HepG2 (cell line): ENCODE measurements at regions not wholly inside any gene's neighbourhood (a gene's known extent, or its start where the extent isn't known, plus 50 kb on each side); places are given as distances from the start of the nearest gene placed in this dataset.

Experiments used
- ATAC-seq: fragments of 200-7000 bp; cut with Tn5 transposase; 3 replicates; pipeline ENCODE4 v1.9.1; 2020; ENCODE audit warnings: mild to moderate bottlenecking, moderate library complexity
- BruUV-seq: library from RNA; stranded (reverse); fragments of 400-500 nt; replicated peaks from 2 replicates; lab custom pipeline; 2021; lab: Mats Ljungman, UMichigan
- CTCF ChIA-PET: fragments of 300-600 bp; formaldehyde crosslinking; extraction: SDS; loops from one replicate; lab custom pipeline; 2021; ENCODE audit warnings: low total read pairs, inconsistent platforms, low intra/inter-chr PET ratio; lab: Yijun Ruan, JAX
- POLR2A ChIA-PET: fragments of 350-600 bp; sonication (Branson Sonifier 250); formaldehyde crosslinking; loops from one replicate; lab custom pipeline; 2020; ENCODE audit warnings: antibody characterized with exemption, inconsistent platforms; lab: Yijun Ruan, JAX
- DNase-seq: peaks from one replicate; pipeline ENCODE4 v3.0.0-alpha.2; 2015; ENCODE audit warnings: low spot score
- FAIRE-seq: peaks from 3 replicates; lab custom pipeline; 2011; peaks lifted over from hg19 to GRCh38; lab: Jason Lieb, UNC
- H2AFZ ChIP-seq: one replicate; pipeline ENCODE4 v1.6.1; 2011; ENCODE audit warnings: low read length, inconsistent platforms
- H3K27ac ChIP-seq: fragments of 300-600 bp; 3 replicates; pipeline ENCODE4 v1.8.0; 2011; ENCODE audit warnings: mixed run types, mild to moderate bottlenecking, mixed read lengths, low read length, inconsistent platforms; ENCODE audit not compliant: insufficient read depth; ENCODE audit errors: extremely low read length
- H3K27me3 ChIP-seq, 2 experiments: fragments of 200-600 bp in 1 of 2; 2 replicates in 1 of 2; 3 replicates in 1 of 2; pipeline versions ENCODE4 v1.6.0 to v1.8.0; 2011; ENCODE audit warnings: low read length in 2 of 2, mild to moderate bottlenecking in 2 of 2, moderate library complexity in 2 of 2, inconsistent platforms in 1 of 2; ENCODE audit not compliant: insufficient read depth in 2 of 2, control insufficient read depth in 1 of 2
- H3K36me3 ChIP-seq, 2 experiments: fragments of 200-600 bp in 1 of 2; replicated peaks in 1 of 2; 2 replicates in 1 of 2; 3 replicates in 1 of 2; pipeline versions ENCODE4 v1.5.1 to v1.8.0; 2011; ENCODE audit warnings: low read length in 2 of 2, inconsistent platforms in 1 of 2; ENCODE audit not compliant: insufficient read depth in 2 of 2, control insufficient read depth in 1 of 2
- H3K4me1 ChIP-seq: 2 replicates; pipeline ENCODE4 v1.5.1; 2012; ENCODE audit warnings: low read length, inconsistent platforms; ENCODE audit not compliant: insufficient read depth
- H3K4me2 ChIP-seq: 2 replicates; pipeline ENCODE4 v1.6.0; 2011; ENCODE audit warnings: low read depth, low read length, inconsistent platforms
- H3K4me3 ChIP-seq, 3 experiments: fragments of 200-600 bp in 1 of 3; sonication (generic), shearing (Covaris generic) in 1 of 3; replicated peaks in 1 of 3; 2 replicates each; pipeline ENCODE4 v1.5.1; 2011 to 2016; ENCODE audit warnings: low read length in 3 of 3, inconsistent platforms in 2 of 3, low read depth in 2 of 3, mild to moderate bottlenecking in 2 of 3, control low read depth in 1 of 3, mixed read lengths in 1 of 3; ENCODE audit not compliant: insufficient read depth in 1 of 3
- H3K79me2 ChIP-seq: one replicate; pipeline ENCODE4 v1.6.1; 2011; ENCODE audit warnings: low read length, inconsistent platforms; ENCODE audit not compliant: insufficient read depth
- H3K9ac ChIP-seq: 2 replicates; pipeline ENCODE4 v1.6.0; 2011; ENCODE audit warnings: mild to moderate bottlenecking, low read depth, low read length, inconsistent platforms; ENCODE audit not compliant: insufficient read depth
- H3K9me3 ChIP-seq: 2 replicates; pipeline ENCODE4 v1.5.1; 2012; ENCODE audit warnings: mild to moderate bottlenecking, low read length
- H4K20me1 ChIP-seq: 2 replicates; pipeline ENCODE4 v1.6.0; 2011; ENCODE audit warnings: inconsistent platforms, mild to moderate bottlenecking, low read length, moderate library complexity; ENCODE audit not compliant: insufficient read depth
- AKAP8 ChIP-seq: sonication (generic); formaldehyde crosslinking; IDR thresholded peaks from 2 replicates; pipeline ENCODE4 v1.5.1; 2020; ENCODE audit warnings: mild to moderate bottlenecking, missing genetic modification reagents
- HDAC6 ChIP-seq: fragments of 200-600 bp; sonication (generic); IDR thresholded peaks from 2 replicates; pipeline ENCODE4 v1.7.0; 2017; ENCODE audit warnings: mild to moderate bottlenecking, antibody characterized with exemption, low read length, low read depth
- HNRNPK ChIP-seq: fragments of 200-400 bp; formaldehyde crosslinking; IDR thresholded peaks from 2 replicates; pipeline ENCODE4 v1.6.1; 2018; ENCODE audit warnings: low read length, low read depth, moderate library complexity, mild to moderate bottlenecking; ENCODE audit not compliant: poor library complexity, severe bottlenecking
- MLXIP ChIP-seq: sonication (generic); formaldehyde crosslinking; IDR thresholded peaks from 2 replicates; pipeline ENCODE4 v1.9.0; 2021; ENCODE audit warnings: missing genetic modification reagents, borderline replicate concordance
- PITX1 ChIP-seq: sonication (generic); formaldehyde crosslinking; IDR thresholded peaks from 2 replicates; pipeline ENCODE4 v1.5.1; 2020; ENCODE audit warnings: mild to moderate bottlenecking, missing genetic modification reagents
- POGK ChIP-seq: sonication (generic); formaldehyde crosslinking; conservative IDR thresholded peaks from 2 replicates; pipeline ENCODE4 v1.8.0; 2022; ENCODE audit warnings: mild to moderate bottlenecking, moderate library complexity, missing genetic modification reagents
- TAF15 ChIP-seq: fragments of 200-400 bp; formaldehyde crosslinking; IDR thresholded peaks from one replicate; pipeline ENCODE4 v1.6.1; 2018; ENCODE audit warnings: mild to moderate bottlenecking, low read depth, low read length; ENCODE audit not compliant: poor library complexity, severe bottlenecking
- THAP8 ChIP-seq: sonication (generic); formaldehyde crosslinking; IDR thresholded peaks from 2 replicates; pipeline ENCODE4 v1.5.1; 2020; ENCODE audit warnings: missing genetic modification reagents, mild to moderate bottlenecking, borderline replicate concordance
- ZFP36 ChIP-seq: fragments of 150-350 bp; IDR thresholded peaks from 2 replicates; pipeline ENCODE4 v1.6.1; 2018; ENCODE audit warnings: borderline replicate concordance, low read length, low read depth; ENCODE audit not compliant: partially characterized antibody
- ZNF446 ChIP-seq: sonication (generic); formaldehyde crosslinking; IDR thresholded peaks from 2 replicates; pipeline ENCODE4 v1.5.0; 2020; ENCODE audit warnings: mild to moderate bottlenecking, missing genetic modification reagents
- ZNF772 ChIP-seq: sonication (generic); formaldehyde crosslinking; IDR thresholded peaks from 2 replicates; pipeline ENCODE4 v1.5.0; 2020; ENCODE audit warnings: mild to moderate bottlenecking, missing genetic modification reagents
- WGBS: methylation state at CpG from one replicate; pipeline ENCODE4 v1.1.6; 2017; ENCODE audit warnings: low lambda C conversion rate; 5-methylcytosine and 5-hydroxymethylcytosine counted together
- in situ Hi-C: cut with HindIII; loops from 2 replicates; pipeline ENCODE4 v1.10.0; 2017; ENCODE audit warnings: low pct_unique_long_range_greater_than_20kb; ENCODE audit not compliant: extremely low pct_ligation_motif_present
- intact Hi-C: fragments of 100-400 bp; cut with micrococcal nuclease; formaldehyde crosslinking; loops from one replicate; pipeline ENCODE4 v1.10.0; 2022; ENCODE audit not compliant: unreplicated experiment

- Histone ChIP-seq H2AFZ (no peak overlapping the region), H3K36me3 (no peaks in the 10 kb centered on the region), H3K4me3 (no peak overlapping the region), H3K27me3 (no peaks in the 10 kb centered on the region), H3K4me2 (no peak overlapping the region), H3K79me2 (no peaks in the 10 kb centered on the region), H3K9me3 (peaks cover 9% of the 10 kb centered on the region; the same call in 1 of the 2 replicates), H3K9ac (no peak overlapping the region), H3K4me1 (no peaks in the 10 kb centered on the region), H4K20me1 (no peaks in the 10 kb centered on the region), H3K27ac (no peak overlapping the region)
- ChIA-PET CTCF (no interaction called here), POLR2A (no interaction called here)
- FAIRE-seq (no peak), DNase-seq (no peak), ATAC-seq (no peak)
- in situ Hi-C loops (no loop called here), intact Hi-C loops (no loop called here)
- no TSS peak for BruUV-seq
- no peak for TF ChIP-seq MLXIP
- no peak for TF ChIP-seq ZNF772 (CRISPR knock-in tag)
- TF ChIP-seq TAF15 = no peak
- TF ChIP-seq PITX1 (CRISPR knock-in tag) = no peak
- no peak for TF ChIP-seq HDAC6
- no peak for TF ChIP-seq AKAP8 (CRISPR knock-in tag)
- TF ChIP-seq ZFP36 = no peak
- no peak for TF ChIP-seq THAP8 (CRISPR knock-in tag)
- TF ChIP-seq HNRNPK = no peak
- TF ChIP-seq POGK (CRISPR knock-in tag) = no peak
- no peak for TF ChIP-seq ZNF446 (CRISPR knock-in tag)
- under 1% methylated on average over 5 of the region's 5 CpGs for WGBS
These were observed 252.5 kb downstream of the RPL10L start for GRCh38 chr14:46399049-46399448.
